SU-DHL-6 (cell line): ENCODE measurements at regions not wholly inside any gene's neighbourhood (a gene's known extent, or its start where the extent isn't known, plus 50 kb on each side); places are given as distances from the start of the nearest gene placed in this dataset.

Source experiments
- H2AFZ ChIP-seq: fragments of 200-600 bp; sonication (generic); 2 replicates; pipeline ENCODE4 v1.6.1; 2014; ENCODE audit warnings: low read depth, mild to moderate bottlenecking, moderate library complexity, mixed read lengths, antibody characterized with exemption, low read length; ENCODE audit not compliant: severe bottlenecking
- H3F3A ChIP-seq: fragments of 200-600 bp; shearing (Covaris generic); 2 replicates; pipeline ENCODE4 v1.6.0; 2016; ENCODE audit warnings: antibody characterized with exemption, mild to moderate bottlenecking; ENCODE audit not compliant: insufficient read depth
- H3K27ac ChIP-seq: fragments of 200-600 bp; sonication (generic); 2 replicates; pipeline ENCODE4 v1.5.1; 2016; ENCODE audit warnings: low read depth, mild to moderate bottlenecking, low read length, moderate library complexity, mixed read lengths
- H3K27me3 ChIP-seq: fragments of 200-600 bp; sonication (generic), shearing (Covaris generic); 2 replicates; pipeline ENCODE4 v1.6.0; 2014; ENCODE audit warnings: mild to moderate bottlenecking, low read length
- H3K36me3 ChIP-seq: fragments of 200-600 bp; sonication (generic); 2 replicates; pipeline ENCODE4 v1.6.1; 2014; ENCODE audit warnings: mild to moderate bottlenecking, low read length, mixed read lengths
- H3K4me2 ChIP-seq: fragments of 300-600, 200-600 bp; shearing (Covaris generic), sonication (generic); 2 replicates; pipeline ENCODE4 v1.6.0; 2014; ENCODE audit warnings: low read length, low read depth, mild to moderate bottlenecking; ENCODE audit not compliant: poor library complexity, severe bottlenecking
- H3K4me3 ChIP-seq: fragments of 200-600 bp; sonication (generic); 2 replicates; pipeline ENCODE4 v1.5.1; 2014; ENCODE audit warnings: antibody characterized with exemption, low read length, mild to moderate bottlenecking, mixed read lengths; ENCODE audit not compliant: insufficient read depth, poor library complexity, severe bottlenecking
- H3K79me2 ChIP-seq: fragments of 200-600 bp; sonication (generic); 2 replicates; pipeline ENCODE4 v1.6.1; 2014; ENCODE audit warnings: mild to moderate bottlenecking, low read length, moderate library complexity; ENCODE audit not compliant: insufficient read depth
- H3K9ac ChIP-seq: fragments of 200-600 bp; sonication (generic); 2 replicates; pipeline ENCODE4 v1.7.0; 2014; ENCODE audit warnings: mild to moderate bottlenecking, low read length
- H3K9me2 ChIP-seq: fragments of 200-600 bp; sonication (generic); replicated peaks from 2 replicates; pipeline ENCODE4 v1.6.1; 2014; ENCODE audit warnings: low read length; ENCODE audit not compliant: insufficient read depth
- H3K9me3 ChIP-seq: fragments of 200-600 bp; sonication (generic); 2 replicates; pipeline ENCODE4 v1.6.1; 2014; ENCODE audit warnings: low read length, mixed read lengths; ENCODE audit not compliant: insufficient read depth
- H4K20me1 ChIP-seq: fragments of 200-600 bp; sonication (generic); 2 replicates; pipeline ENCODE4 v1.6.1; 2014; ENCODE audit warnings: low read depth, mild to moderate bottlenecking, antibody characterized with exemption, low read length, moderate library complexity, mixed read lengths
- CTCF ChIP-seq: fragments of 200-600 bp; sonication (generic); IDR thresholded peaks from one replicate; pipeline ENCODE4 v1.5.1; 2017; ENCODE audit warnings: antibody characterized with exemption, mild to moderate bottlenecking, low read length, moderate library complexity; ENCODE audit not compliant: insufficient read depth, poor library complexity, severe bottlenecking
- EZH2phosphoT487 ChIP-seq: fragments of 200-600 bp; sonication (generic), shearing (Covaris generic); conservative IDR thresholded peaks from 2 replicates; pipeline ENCODE4 v1.6.1; 2018; ENCODE audit warnings: mild to moderate bottlenecking, antibody characterized with exemption, low read length, moderate library complexity, mixed read lengths

- Histone ChIP-seq H3K4me2 (no peak overlapping the region), H3K4me3 (no peak overlapping the region), H4K20me1 (no peaks in the 10 kb centered on the region), H3K9ac (no peak overlapping the region), H3F3A (no peaks in the 10 kb centered on the region), H3K36me3 (no peaks in the 10 kb centered on the region), H2AFZ (no peak overlapping the region), H3K27ac (no peak overlapping the region), H3K9me2 (no peaks in the 10 kb centered on the region), H3K79me2 (no peaks in the 10 kb centered on the region), H3K27me3 (no peaks in the 10 kb centered on the region), H3K9me3 (no peaks in the 10 kb centered on the region)
- no peak for TF ChIP-seq CTCF
These were observed 328.0 kb downstream of the NPHP4 start for GRCh38 chr1:5664081-5664768.

GRCh38 chr1:5662744-5663126, 329.5 kb downstream of the NPHP4 start:
- Histone ChIP-seq H2AFZ (no peak overlapping the region), H3K4me2 (no peak overlapping the region), H3F3A (no peaks in the 10 kb centered on the region), H3K9me2 (no peaks in the 10 kb centered on the region), H3K4me3 (no peak overlapping the region), H4K20me1 (no peaks in the 10 kb centered on the region), H3K9ac (no peak overlapping the region), H3K79me2 (no peaks in the 10 kb centered on the region), H3K9me3 (no peaks in the 10 kb centered on the region), H3K27me3 (no peaks in the 10 kb centered on the region), H3K36me3 (no peaks in the 10 kb centered on the region), H3K27ac (no peak overlapping the region)
- TF ChIP-seq CTCF (no peak), EZH2phosphoT487 (no peak)

- no peaks in the 10 kb centered on the region for H3K9me2 ChIP-seq
- H3K36me3 ChIP-seq, result no peaks in the 10 kb centered on the region
- H3F3A ChIP-seq, result no peaks in the 10 kb centered on the region
- H3K27me3 ChIP-seq, result no peaks in the 10 kb centered on the region
- H3K27ac ChIP-seq, result no peak overlapping the region
- H3K9ac ChIP-seq, result no peak overlapping the region
- no peaks in the 10 kb centered on the region for H3K79me2 ChIP-seq
- H3K9me3 ChIP-seq, result no peaks in the 10 kb centered on the region
- H2AFZ ChIP-seq, result no peak overlapping the region
- no peak overlapping the region for H3K4me3 ChIP-seq
- H4K20me1 ChIP-seq, result no peaks in the 10 kb centered on the region
- TF ChIP-seq CTCF, result no peak
- TF ChIP-seq EZH2phosphoT487, result no peak
- no peak overlapping the region for H3K4me2 ChIP-seq
These were observed 330.0 kb downstream of the NPHP4 start for GRCh38 chr1:5662086-5662743.
